ENCODE measurements at regions not wholly inside any gene's neighbourhood (a gene's known extent, or its start where the extent isn't known, plus 50 kb on each side); places are given as distances from the start of the nearest gene placed in this dataset.

GRCh38 chr4:8938623-8939022 lies 67.0 kb upstream of the HMX1 start:
- H3K27me3 Mint-ChIP-seq (ENCODE audit: insufficient read depth, low read depth, poor library complexity), result peaks cover 9% of the 10 kb centered on the region
- Histone ChIP-seq H4K20me1 (replicated peaks; ENCODE audit: insufficient read depth) (no peaks in the 10 kb centered on the region), H3K4me1 (ENCODE audit: insufficient read depth) (peaks cover 7% of the 10 kb centered on the region; the same call in 1 of the 2 replicates), H3K36me3 (ENCODE audit: insufficient read depth) (no peaks in the 10 kb centered on the region), H3K79me2 (replicated peaks; ENCODE audit: insufficient read depth) (no peaks in the 10 kb centered on the region), H3F3A (replicated peaks; ENCODE audit: low read depth) (no peaks in the 10 kb centered on the region), H3K4me2 (no peak overlapping the region), H3K9me2 (ENCODE audit: insufficient read depth) (no peaks in the 10 kb centered on the region), H3K4me3 (no peak overlapping the region), H3K27ac (ENCODE audit: low read depth) (no peak overlapping the region), H3K27me3 (ENCODE audit: insufficient read depth) (no peaks in the 10 kb centered on the region), H2AFZ (no peak overlapping the region)
- H3K4me1 Mint-ChIP-seq, result peaks cover 3% of the 10 kb centered on the region
- H3K4me3 Mint-ChIP-seq, result no peak overlapping the region
- peaks cover 14% of the 10 kb centered on the region for H3K9me3 Mint-ChIP-seq
- no peak overlapping the region for H3K27ac Mint-ChIP-seq
- TF ChIP-seq ETS1 (IDR thresholded peaks at IDR 0.05) (no peak), ZNF462 (CRISPR knock-in tag; IDR thresholded peaks at IDR 0.05) (no peak), EZH2phosphoT487 (IDR thresholded peaks at IDR 0.05; ENCODE audit: unreplicated experiment) (no peak), CREB1 (CRISPR knock-in tag; IDR thresholded peaks at IDR 0.05; ENCODE audit: low read depth) (no peak), EZH2 (IDR thresholded peaks at IDR 0.05; ENCODE audit: low read depth, unreplicated experiment) (no peak)
- ATAC-seq (no peak), DNase-seq (ENCODE audit: low spot score) (no peak)
- peaks cover 3% of the 10 kb centered on the region; the same call in 1 of the 3 replicates for H3K36me3 Mint-ChIP-seq (ENCODE audit: low read depth)

GRCh38 chr4:8938137-8938536 lies 66.5 kb upstream of the HMX1 start:
- Histone ChIP-seq H3K79me2 (replicated peaks; ENCODE audit: insufficient read depth) (no peaks in the 10 kb centered on the region), H3K9me2 (ENCODE audit: insufficient read depth) (no peaks in the 10 kb centered on the region), H3K4me3 (no peak overlapping the region), H3K36me3 (ENCODE audit: insufficient read depth) (no peaks in the 10 kb centered on the region), H3K27ac (ENCODE audit: low read depth) (no peak overlapping the region), H3F3A (replicated peaks; ENCODE audit: low read depth) (no peaks in the 10 kb centered on the region), H4K20me1 (replicated peaks; ENCODE audit: insufficient read depth) (no peaks in the 10 kb centered on the region), H3K27me3 (ENCODE audit: insufficient read depth) (no peaks in the 10 kb centered on the region), H3K4me2 (no peak overlapping the region), H3K4me1 (ENCODE audit: insufficient read depth) (peaks cover 7% of the 10 kb centered on the region; the same call in 1 of the 2 replicates), H2AFZ (no peak overlapping the region)
- ATAC-seq (no peak), DNase-seq (ENCODE audit: low spot score) (no peak)
- Mint-ChIP-seq H3K4me1 (peaks cover 3% of the 10 kb centered on the region), H3K4me3 (no peak overlapping the region), H3K36me3 (ENCODE audit: low read depth) (peaks cover 5% of the 10 kb centered on the region; the same call in 2 of the 3 replicates), H3K27me3 (ENCODE audit: insufficient read depth, low read depth, poor library complexity) (peaks cover 9% of the 10 kb centered on the region), H3K27ac (no peak overlapping the region), H3K9me3 (peaks cover 19% of the 10 kb centered on the region)
- TF ChIP-seq, protein P1, sequence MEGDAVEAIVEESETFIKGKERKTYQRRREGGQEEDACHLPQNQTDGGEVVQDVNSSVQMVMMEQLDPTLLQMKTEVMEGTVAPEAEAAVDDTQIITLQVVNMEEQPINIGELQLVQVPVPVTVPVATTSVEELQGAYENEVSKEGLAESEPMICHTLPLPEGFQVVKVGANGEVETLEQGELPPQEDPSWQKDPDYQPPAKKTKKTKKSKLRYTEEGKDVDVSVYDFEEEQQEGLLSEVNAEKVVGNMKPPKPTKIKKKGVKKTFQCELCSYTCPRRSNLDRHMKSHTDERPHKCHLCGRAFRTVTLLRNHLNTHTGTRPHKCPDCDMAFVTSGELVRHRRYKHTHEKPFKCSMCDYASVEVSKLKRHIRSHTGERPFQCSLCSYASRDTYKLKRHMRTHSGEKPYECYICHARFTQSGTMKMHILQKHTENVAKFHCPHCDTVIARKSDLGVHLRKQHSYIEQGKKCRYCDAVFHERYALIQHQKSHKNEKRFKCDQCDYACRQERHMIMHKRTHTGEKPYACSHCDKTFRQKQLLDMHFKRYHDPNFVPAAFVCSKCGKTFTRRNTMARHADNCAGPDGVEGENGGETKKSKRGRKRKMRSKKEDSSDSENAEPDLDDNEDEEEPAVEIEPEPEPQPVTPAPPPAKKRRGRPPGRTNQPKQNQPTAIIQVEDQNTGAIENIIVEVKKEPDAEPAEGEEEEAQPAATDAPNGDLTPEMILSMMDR (conservative IDR thresholded peaks at IDR 0.05; ENCODE audit: low read depth in 2 of 2), result no peak
- TF ChIP-seq JUNB (IDR thresholded peaks at IDR 0.05; ENCODE audit: unreplicated experiment), result no peak
- no peak for TF ChIP-seq ZNF114 (CRISPR knock-in tag; IDR thresholded peaks at IDR 0.05)
- no peak for TF ChIP-seq EZH2phosphoT487 (IDR thresholded peaks at IDR 0.05; ENCODE audit: unreplicated experiment)
- no peak for TF ChIP-seq ZNF331 (CRISPR knock-in tag; IDR thresholded peaks at IDR 0.05; ENCODE audit: low read depth)
- TF ChIP-seq NANOG (IDR thresholded peaks at IDR 0.05; ENCODE audit: borderline replicate concordance), result no peak
- TF ChIP-seq STAT1 (IDR thresholded peaks at IDR 0.05; ENCODE audit: unreplicated experiment), result no peak
- no peak for TF ChIP-seq CREB1 (CRISPR knock-in tag; IDR thresholded peaks at IDR 0.05; ENCODE audit: low read depth)
